Activated B cell treated with CpG ODN at 0.5 μM for 24 hours (primary cell): ENCODE measurements at regions not wholly inside any gene's neighbourhood (a gene's known extent, or its start where the extent isn't known, plus 50 kb on each side); places are given as distances from the start of the nearest gene placed in this dataset.
"Not testable (repeated sequence)": the region's sequence is repeated elsewhere in the genome, so short reads cannot be mapped to it uniquely, and the experiment has no call there.

Source experiments
- ATAC-seq: fragments of 200-7000 bp; cut with Tn5 transposase; one replicate; pipeline ENCODE4 v1.10.0; 2021; ENCODE audit warnings: low read depth, mild to moderate bottlenecking, moderate library complexity
- CTCF ChIA-PET: fragments of 350-600 bp; sonication (Branson Sonifier 250); formaldehyde crosslinking; loops from one replicate; lab custom pipeline; 2021; ENCODE audit warnings: antibody characterized with exemption; lab: Charles Lee
- POLR2A ChIA-PET: fragments of 350-600 bp; sonication (Branson Sonifier 250); formaldehyde crosslinking; loops from one replicate; lab custom pipeline; 2021; ENCODE audit warnings: antibody characterized with exemption; lab: Charles Lee
- DNase-seq: peaks from one replicate; pipeline ENCODE4 v3.0.0; 2022
- H3K27ac Mint-ChIP-seq: one replicate; pipeline ENCODE4 v1.8.0; 2020; ENCODE audit warnings: mixed read lengths
- H3K27me3 Mint-ChIP-seq: one replicate; pipeline ENCODE4 v1.8.0; 2021; ENCODE audit warnings: mixed read lengths
- H3K36me3 Mint-ChIP-seq: one replicate; pipeline ENCODE4 v1.8.0; 2021; ENCODE audit warnings: low read depth, mixed read lengths
- H3K4me1 Mint-ChIP-seq: one replicate; pipeline ENCODE4 v1.8.0; 2021; ENCODE audit warnings: mixed read lengths
- H3K4me3 Mint-ChIP-seq: one replicate; pipeline ENCODE4 v1.8.0; 2020; ENCODE audit warnings: mild to moderate bottlenecking, mixed read lengths
- H3K9me3 Mint-ChIP-seq: one replicate; pipeline ENCODE4 v1.8.0; 2020; ENCODE audit warnings: mixed read lengths
- CTCF ChIP-seq: fragments of 200-600 bp; IDR thresholded peaks from one replicate; pipeline ENCODE4 v1.8.0; 2022; ENCODE audit warnings: antibody characterized with exemption, mild to moderate bottlenecking
- intact Hi-C: fragments of 100-400 bp; cut with micrococcal nuclease; formaldehyde crosslinking; loops from one replicate; pipeline ENCODE4 v1.15.1; 2024

- DNase-seq (no peak), ATAC-seq (no peak)
- H3K4me3 Mint-ChIP-seq: no peak overlapping the region
- CTCF ChIA-PET: no interaction called here
- POLR2A ChIA-PET: no interaction called here
- no peaks in the 10 kb centered on the region for H3K27me3 Mint-ChIP-seq
- no peak overlapping the region for H3K27ac Mint-ChIP-seq
- H3K4me1 Mint-ChIP-seq: no peaks in the 10 kb centered on the region
- no peak for TF ChIP-seq CTCF
- no peaks in the 10 kb centered on the region for H3K36me3 Mint-ChIP-seq
- H3K9me3 Mint-ChIP-seq: peaks cover 10% of the 10 kb centered on the region
- intact Hi-C loops: no loop called here
Measured at GRCh38 chr9:12415361-12415760, 277.8 kb upstream of the TYRP1 start.

GRCh38 chr9:12416716-12417115 is 276.5 kb upstream of the TYRP1 start:
- ATAC-seq (no peak), DNase-seq (no peak)
- no peak overlapping the region for H3K27ac Mint-ChIP-seq
- H3K4me3 Mint-ChIP-seq: no peak overlapping the region
- TF ChIP-seq CTCF: no peak
- H3K4me1 Mint-ChIP-seq: no peaks in the 10 kb centered on the region
- intact Hi-C loops: no loop called here
- H3K36me3 Mint-ChIP-seq: no peaks in the 10 kb centered on the region
- H3K27me3 Mint-ChIP-seq: no peaks in the 10 kb centered on the region
- ChIA-PET CTCF (no interaction called here), POLR2A (no interaction called here)
- H3K9me3 Mint-ChIP-seq: peaks cover 7% of the 10 kb centered on the region

- Mint-ChIP-seq H3K36me3 (no peaks in the 10 kb centered on the region), H3K27me3 (no peaks in the 10 kb centered on the region), H3K4me3 (no peak overlapping the region), H3K27ac (no peak overlapping the region), H3K4me1 (no peaks in the 10 kb centered on the region), H3K9me3 (peaks cover 3% of the 10 kb centered on the region)
- CTCF ChIA-PET: no interaction called here
- POLR2A ChIA-PET: no interaction called here
- no peak for DNase-seq
- no peak for TF ChIP-seq CTCF
- intact Hi-C loops: no loop called here
- ATAC-seq: no peak
Measured at GRCh38 chr9:12424243-12424642, 268.9 kb upstream of the TYRP1 start.

- ATAC-seq (no peak), DNase-seq (no peak)
- peaks cover 9% of the 10 kb centered on the region for H3K9me3 Mint-ChIP-seq
- no peak overlapping the region for H3K4me3 Mint-ChIP-seq
- H3K36me3 Mint-ChIP-seq: no peaks in the 10 kb centered on the region
- no peaks in the 10 kb centered on the region for H3K27me3 Mint-ChIP-seq
- ChIA-PET POLR2A (no interaction called here), CTCF (no interaction called here)
- no peak for TF ChIP-seq CTCF
- no peaks in the 10 kb centered on the region for H3K4me1 Mint-ChIP-seq
- no peak overlapping the region for H3K27ac Mint-ChIP-seq
- intact Hi-C loops: no loop called here
Measured at GRCh38 chr9:12425878-12426864, 267.0 kb upstream of the TYRP1 start.

GRCh38 chr9:12439267-12439666 is 253.9 kb upstream of the TYRP1 start:
- H3K27me3 Mint-ChIP-seq: no peaks in the 10 kb centered on the region
- H3K4me1 Mint-ChIP-seq: no peaks in the 10 kb centered on the region
- H3K27ac Mint-ChIP-seq: no peak overlapping the region
- no peak overlapping the region for H3K4me3 Mint-ChIP-seq
- CTCF ChIA-PET: no interaction called here
- ATAC-seq: no peak
- H3K36me3 Mint-ChIP-seq: no peaks in the 10 kb centered on the region
- POLR2A ChIA-PET: no interaction called here
- intact Hi-C loops: no loop called here
- DNase-seq: no peak
- no peak for TF ChIP-seq CTCF
- peaks cover 4% of the 10 kb centered on the region for H3K9me3 Mint-ChIP-seq

- H3K36me3 Mint-ChIP-seq, DNase-seq, H3K9me3 Mint-ChIP-seq, POLR2A ChIA-PET, H3K4me3 Mint-ChIP-seq, H3K27me3 Mint-ChIP-seq, ATAC-seq, H3K4me1 Mint-ChIP-seq, H3K27ac Mint-ChIP-seq, CTCF ChIA-PET: not testable (repeated sequence)
- intact Hi-C loops: loop anchor here (5.0 kb wide), 1 partner anchor 49 kb away; no protein-coding TSS in a partner anchor
Measured at GRCh38 chr9:12441080-12441479, 252.1 kb upstream of the TYRP1 start.
